DOHH2 (cell line): ENCODE measurements at regions not wholly inside any gene's neighbourhood (a gene's known extent, or its start where the extent isn't known, plus 50 kb on each side); places are given as distances from the start of the nearest gene placed in this dataset.

ENCODE experiments used
- H3F3A ChIP-seq: fragments of 200-600 bp; sonication (generic), shearing (Covaris generic); 2 replicates; pipeline ENCODE4 v1.6.0; 2016; ENCODE audit warnings: antibody characterized with exemption, mild to moderate bottlenecking; ENCODE audit not compliant: control insufficient read depth, insufficient read depth
- H3K27ac ChIP-seq: fragments of 200-600 bp; sonication (generic); 2 replicates; pipeline ENCODE4 v1.5.1; 2014; ENCODE audit warnings: low read depth, mild to moderate bottlenecking, low read length, moderate library complexity
- H3K27me3 ChIP-seq: fragments of 200-600 bp; sonication (generic); 2 replicates; pipeline ENCODE4 v1.6.1; 2014; ENCODE audit warnings: mild to moderate bottlenecking, low read length, mixed read lengths; ENCODE audit not compliant: control insufficient read depth
- H3K36me3 ChIP-seq: fragments of 200-600 bp; sonication (generic); 2 replicates; pipeline ENCODE4 v1.6.1; 2014; ENCODE audit warnings: mild to moderate bottlenecking, low read length, moderate library complexity, mixed read lengths; ENCODE audit not compliant: control insufficient read depth
- H3K4me1 ChIP-seq: fragments of 200-600 bp; sonication (generic); 2 replicates; pipeline ENCODE4 v1.6.1; 2014; ENCODE audit warnings: mild to moderate bottlenecking, low read length, mixed read lengths; ENCODE audit not compliant: control insufficient read depth
- H3K4me2 ChIP-seq: fragments of 200-600 bp; sonication (generic); 2 replicates; pipeline ENCODE4 v1.6.0; 2014; ENCODE audit warnings: mild to moderate bottlenecking, low read length, moderate library complexity
- H3K4me3 ChIP-seq: fragments of 200-600 bp; sonication (generic); 2 replicates; pipeline ENCODE4 v1.5.1; 2014; ENCODE audit warnings: mild to moderate bottlenecking, low read length, mixed read lengths
- H3K79me2 ChIP-seq: fragments of 200-600 bp; sonication (generic); 2 replicates; pipeline ENCODE4 v1.6.1; 2014; ENCODE audit warnings: mild to moderate bottlenecking, low read length, mixed read lengths; ENCODE audit not compliant: control insufficient read depth
- H3K9me2 ChIP-seq: fragments of 200-600 bp; sonication (generic); replicated peaks from 2 replicates; pipeline ENCODE4 v1.6.1; 2014; ENCODE audit warnings: mild to moderate bottlenecking, low read length, mixed read lengths; ENCODE audit not compliant: control insufficient read depth
- H3K9me3 ChIP-seq: fragments of 200-600 bp; sonication (generic); 2 replicates; pipeline ENCODE4 v1.6.1; 2014; ENCODE audit warnings: antibody characterized with exemption, low read length, mixed read lengths; ENCODE audit not compliant: control insufficient read depth, insufficient read depth
- H4K20me1 ChIP-seq: fragments of 200-600 bp; sonication (generic); 2 replicates; pipeline ENCODE4 v1.6.0; 2014; ENCODE audit warnings: low read depth, mild to moderate bottlenecking, antibody characterized with exemption, low read length, moderate library complexity; ENCODE audit not compliant: control insufficient read depth, insufficient read depth
- EZH2phosphoT487 ChIP-seq: fragments of 200-600 bp; sonication (generic); IDR thresholded peaks from 2 replicates; pipeline ENCODE4 v1.6.1; 2017; ENCODE audit warnings: borderline replicate concordance, mild to moderate bottlenecking, antibody characterized with exemption, low read length, moderate library complexity, mixed read lengths
- TF ChIP-seq, protein P1 (sequence below): fragments of 200-600 bp; sonication (generic); IDR thresholded peaks from one replicate; pipeline ENCODE4 v1.5.1; 2014; ENCODE audit warnings: antibody characterized with exemption, mild to moderate bottlenecking, low read depth, low read length; ENCODE audit not compliant: poor library complexity, severe bottlenecking

DNA sequence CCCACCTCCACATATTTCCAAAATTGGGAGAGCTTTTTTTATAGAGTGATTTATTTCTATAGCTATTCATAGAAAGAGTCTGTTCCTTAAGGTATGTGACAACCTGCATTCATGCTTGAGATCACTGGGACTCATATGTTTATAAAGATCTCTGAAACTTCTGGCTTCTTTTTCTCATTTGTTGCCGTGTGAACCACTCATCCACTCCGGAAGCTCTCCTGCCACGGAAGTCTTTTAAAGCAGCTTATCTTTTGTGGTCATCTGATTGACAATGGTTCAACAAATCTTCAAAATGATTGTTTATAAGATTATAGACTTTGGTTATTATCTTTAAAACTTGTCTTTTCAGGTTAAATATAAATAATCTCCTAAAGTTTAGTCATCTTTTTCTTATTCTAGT is 260.5 kb downstream of the C3orf38 start:
- Histone ChIP-seq H4K20me1 (no peaks in the 10 kb centered on the region), H3K36me3 (no peaks in the 10 kb centered on the region), H3K9me3 (no peaks in the 10 kb centered on the region), H3K9me2 (no peaks in the 10 kb centered on the region), H3K27ac (no peak overlapping the region), H3F3A (no peaks in the 10 kb centered on the region), H3K27me3 (no peaks in the 10 kb centered on the region), H3K4me2 (no peak overlapping the region), H3K79me2 (no peaks in the 10 kb centered on the region), H3K4me3 (no peak overlapping the region), H3K4me1 (0 out of 2 replicates have a peak, but pooled peaks cover 2% of the 10 kb centered on the region)
- TF ChIP-seq, protein P1, sequence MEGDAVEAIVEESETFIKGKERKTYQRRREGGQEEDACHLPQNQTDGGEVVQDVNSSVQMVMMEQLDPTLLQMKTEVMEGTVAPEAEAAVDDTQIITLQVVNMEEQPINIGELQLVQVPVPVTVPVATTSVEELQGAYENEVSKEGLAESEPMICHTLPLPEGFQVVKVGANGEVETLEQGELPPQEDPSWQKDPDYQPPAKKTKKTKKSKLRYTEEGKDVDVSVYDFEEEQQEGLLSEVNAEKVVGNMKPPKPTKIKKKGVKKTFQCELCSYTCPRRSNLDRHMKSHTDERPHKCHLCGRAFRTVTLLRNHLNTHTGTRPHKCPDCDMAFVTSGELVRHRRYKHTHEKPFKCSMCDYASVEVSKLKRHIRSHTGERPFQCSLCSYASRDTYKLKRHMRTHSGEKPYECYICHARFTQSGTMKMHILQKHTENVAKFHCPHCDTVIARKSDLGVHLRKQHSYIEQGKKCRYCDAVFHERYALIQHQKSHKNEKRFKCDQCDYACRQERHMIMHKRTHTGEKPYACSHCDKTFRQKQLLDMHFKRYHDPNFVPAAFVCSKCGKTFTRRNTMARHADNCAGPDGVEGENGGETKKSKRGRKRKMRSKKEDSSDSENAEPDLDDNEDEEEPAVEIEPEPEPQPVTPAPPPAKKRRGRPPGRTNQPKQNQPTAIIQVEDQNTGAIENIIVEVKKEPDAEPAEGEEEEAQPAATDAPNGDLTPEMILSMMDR = no peak
- TF ChIP-seq EZH2phosphoT487 = no peak

DNA sequence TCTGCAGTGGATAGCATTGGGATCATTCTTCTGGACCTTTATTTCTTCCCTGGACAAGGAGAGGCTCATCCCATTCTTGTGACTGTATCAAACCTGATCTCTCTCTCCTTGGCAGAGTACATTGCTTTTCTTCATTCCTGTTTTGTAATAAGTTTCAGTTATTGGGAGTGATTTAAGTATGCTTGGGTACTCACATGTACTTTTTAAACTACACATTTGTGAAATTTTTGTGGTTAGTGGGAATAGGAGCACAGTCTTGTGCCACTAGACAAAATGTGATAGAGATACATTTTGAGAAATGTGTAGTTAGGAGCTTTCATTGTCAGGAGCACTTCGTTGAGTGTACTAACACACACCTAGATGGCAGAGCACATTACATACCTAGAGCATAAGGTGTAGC is 262.6 kb downstream of the C3orf38 start:
- H3K4me1 ChIP-seq = 0 out of 2 replicates have a peak, but pooled peaks cover 2% of the 10 kb centered on the region
- H3K4me2 ChIP-seq = no peak overlapping the region
- H3F3A ChIP-seq = no peaks in the 10 kb centered on the region
- H3K27me3 ChIP-seq = no peaks in the 10 kb centered on the region
- H4K20me1 ChIP-seq = no peaks in the 10 kb centered on the region
- no peaks in the 10 kb centered on the region for H3K79me2 ChIP-seq
- no peaks in the 10 kb centered on the region for H3K9me3 ChIP-seq
- no peak for TF ChIP-seq EZH2phosphoT487
- TF ChIP-seq, protein P1 = no peak
- H3K4me3 ChIP-seq = no peak overlapping the region
- no peaks in the 10 kb centered on the region for H3K9me2 ChIP-seq
- no peaks in the 10 kb centered on the region for H3K36me3 ChIP-seq
- no peak overlapping the region for H3K27ac ChIP-seq

DNA sequence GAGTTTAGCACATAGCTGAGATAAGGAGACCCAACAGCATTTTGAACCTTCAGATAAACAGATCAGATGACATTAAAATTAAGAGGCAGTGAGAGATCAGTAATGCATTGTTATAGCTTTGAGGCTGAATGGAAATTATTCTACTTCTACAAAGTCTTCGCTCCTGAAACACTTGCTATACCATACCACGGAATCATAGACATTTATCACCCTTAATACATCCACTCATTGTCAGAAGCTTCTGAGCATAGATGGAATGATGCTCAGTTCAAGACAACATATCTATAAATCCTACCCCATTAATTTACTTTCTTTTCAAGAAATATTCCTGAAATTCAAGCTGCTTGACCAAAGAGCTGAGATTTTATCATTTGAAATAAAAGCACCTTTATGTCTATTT is 266.7 kb downstream of the C3orf38 start:
- H3K9me3 ChIP-seq = no peaks in the 10 kb centered on the region
- no peaks in the 10 kb centered on the region for H3F3A ChIP-seq
- H3K4me2 ChIP-seq = no peak overlapping the region
- H4K20me1 ChIP-seq = no peaks in the 10 kb centered on the region
- no peak overlapping the region for H3K27ac ChIP-seq
- no peaks in the 10 kb centered on the region for H3K27me3 ChIP-seq
- H3K79me2 ChIP-seq = no peaks in the 10 kb centered on the region
- no peaks in the 10 kb centered on the region for H3K36me3 ChIP-seq
- no peaks in the 10 kb centered on the region for H3K9me2 ChIP-seq
- TF ChIP-seq EZH2phosphoT487 = no peak
- TF ChIP-seq, protein P1 = no peak
- H3K4me1 ChIP-seq = no peaks in the 10 kb centered on the region
- H3K4me3 ChIP-seq = no peak overlapping the region

DNA sequence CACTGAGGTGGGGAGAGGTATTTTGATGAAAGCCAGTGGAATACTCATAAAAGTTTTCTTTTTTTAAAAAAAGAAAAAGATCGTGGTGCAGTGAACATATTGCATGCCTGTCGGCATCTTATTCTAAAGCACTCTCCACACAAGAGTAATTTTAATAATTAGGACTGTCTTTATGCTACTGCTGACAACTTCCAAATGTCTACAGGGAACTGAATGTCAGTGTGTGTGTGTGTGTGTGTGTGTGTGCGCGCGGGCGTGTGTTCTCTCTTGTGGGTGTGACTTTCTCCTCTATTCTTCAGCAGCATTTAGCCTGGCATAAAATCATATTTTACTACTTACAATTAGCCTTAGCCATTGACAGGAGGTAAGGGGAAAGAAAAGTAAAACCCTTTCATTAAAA is 268.5 kb downstream of the C3orf38 start:
- Histone ChIP-seq H4K20me1 (no peaks in the 10 kb centered on the region), H3K9me3 (no peaks in the 10 kb centered on the region), H3F3A (no peaks in the 10 kb centered on the region), H3K27me3 (no peaks in the 10 kb centered on the region), H3K9me2 (no peaks in the 10 kb centered on the region), H3K27ac (no peak overlapping the region), H3K4me3 (no peak overlapping the region), H3K36me3 (no peaks in the 10 kb centered on the region), H3K4me1 (no peaks in the 10 kb centered on the region), H3K79me2 (no peaks in the 10 kb centered on the region), H3K4me2 (no peak overlapping the region)
- TF ChIP-seq EZH2phosphoT487 = no peak
- TF ChIP-seq, protein P1 = no peak
